ENCODE measurements at regions not wholly inside any gene's neighbourhood (a gene's known extent, or its start where the extent isn't known, plus 50 kb on each side); places are given as distances from the start of the nearest gene placed in this dataset.

- H3K36me3 ChIP-seq (ENCODE audit: control insufficient read depth in 2 of 2, extremely low read depth in 1 of 2, insufficient read depth in 2 of 2, low read length in 2 of 2): no peaks in the 10 kb centered on the region
- FAIRE-seq (no peak), DNase-seq (ENCODE audit: low read depth, low spot score) (no peak)
- dilution Hi-C loops (cut with MboI; ENCODE audit: extremely low pct_ligation_motif_present, low sequenced_read_pairs): no loop called here
- H3K9me1 ChIP-seq (ENCODE audit: control insufficient read depth, extremely low read depth, insufficient read depth, low read length): no peaks in the 10 kb centered on the region
- no peak overlapping the region for H2AFZ ChIP-seq (ENCODE audit: control insufficient read depth, low read length)
- H3K9ac ChIP-seq (ENCODE audit: control insufficient read depth, extremely low read depth, insufficient read depth, low read length): no peak overlapping the region
- H3K79me2 ChIP-seq (ENCODE audit: control insufficient read depth, insufficient read depth, low read length): no peaks in the 10 kb centered on the region
- TF ChIP-seq CTCF (optimal IDR thresholded peaks at IDR 0.05 in 1 of 3, IDR thresholded peaks at IDR 0.05 in 1 of 3, conservative IDR thresholded peaks at IDR 0.05 in 1 of 3; ENCODE audit: extremely low read depth in 1 of 3, insufficient read depth in 2 of 3, low read length in 3 of 3): no peak
- no peak for TF ChIP-seq EZH2 (IDR thresholded peaks at IDR 0.05; ENCODE audit: low read length)
- H3K4me3 ChIP-seq (ENCODE audit: control insufficient read depth in 2 of 3, extremely low read depth in 1 of 3, insufficient read depth in 2 of 3, low read depth in 1 of 3, low read length in 3 of 3): no peak overlapping the region
- H3K27ac ChIP-seq (ENCODE audit: control insufficient read depth, insufficient read depth, low read length): no peak overlapping the region
- H4K20me1 ChIP-seq (ENCODE audit: control insufficient read depth, extremely low read depth, insufficient read depth, low read length): no peaks in the 10 kb centered on the region
- no peaks in the 10 kb centered on the region for H3K4me1 ChIP-seq (ENCODE audit: control insufficient read depth, extremely low read depth, insufficient read depth, low read length)
- no peaks in the 10 kb centered on the region for H3K9me3 ChIP-seq (ENCODE audit: control insufficient read depth, low read depth, low read length)
- H3K4me2 ChIP-seq (ENCODE audit: control insufficient read depth, extremely low read depth, insufficient read depth, low read depth, low read length): no peak overlapping the region
- no peaks in the 10 kb centered on the region for H3K27me3 ChIP-seq (ENCODE audit: control insufficient read depth, extremely low read depth, insufficient read depth, low read length)
Observed at GRCh38 chr6:156437121-156437879, 339.9 kb upstream of the ARID1B start.

- Histone ChIP-seq H3K9me3 (ENCODE audit: control insufficient read depth, low read depth, low read length) (no peaks in the 10 kb centered on the region), H3K4me3 (ENCODE audit: control insufficient read depth in 2 of 3, extremely low read depth in 1 of 3, insufficient read depth in 2 of 3, low read depth in 1 of 3, low read length in 3 of 3) (no peak overlapping the region), H3K79me2 (ENCODE audit: control insufficient read depth, insufficient read depth, low read length) (no peaks in the 10 kb centered on the region), H3K36me3 (ENCODE audit: control insufficient read depth in 2 of 2, extremely low read depth in 1 of 2, insufficient read depth in 2 of 2, low read length in 2 of 2) (no peaks in the 10 kb centered on the region), H3K4me1 (ENCODE audit: control insufficient read depth, extremely low read depth, insufficient read depth, low read length) (no peaks in the 10 kb centered on the region), H4K20me1 (ENCODE audit: control insufficient read depth, extremely low read depth, insufficient read depth, low read length) (no peaks in the 10 kb centered on the region), H2AFZ (ENCODE audit: control insufficient read depth, low read length) (no peak overlapping the region), H3K27ac (ENCODE audit: control insufficient read depth, insufficient read depth, low read length) (no peak overlapping the region), H3K27me3 (ENCODE audit: control insufficient read depth, extremely low read depth, insufficient read depth, low read length) (no peaks in the 10 kb centered on the region), H3K9ac (ENCODE audit: control insufficient read depth, extremely low read depth, insufficient read depth, low read length) (no peak overlapping the region), H3K9me1 (ENCODE audit: control insufficient read depth, extremely low read depth, insufficient read depth, low read length) (no peaks in the 10 kb centered on the region), H3K4me2 (ENCODE audit: control insufficient read depth, extremely low read depth, insufficient read depth, low read depth, low read length) (no peak overlapping the region)
- DNase-seq (ENCODE audit: low read depth, low spot score) (no peak), FAIRE-seq (no peak)
- dilution Hi-C loops (cut with MboI; ENCODE audit: extremely low pct_ligation_motif_present, low sequenced_read_pairs): no loop called here
- TF ChIP-seq EZH2 (IDR thresholded peaks at IDR 0.05; ENCODE audit: low read length) (no peak), CTCF (optimal IDR thresholded peaks at IDR 0.05 in 1 of 3, IDR thresholded peaks at IDR 0.05 in 1 of 3, conservative IDR thresholded peaks at IDR 0.05 in 1 of 3; ENCODE audit: extremely low read depth in 1 of 3, insufficient read depth in 2 of 3, low read length in 3 of 3) (no peak)
Observed at GRCh38 chr6:156434795-156435190, 342.4 kb upstream of the ARID1B start.

Data from keratinocyte (primary cell).